HAP-1 (cell line): ENCODE measurements at regions not wholly inside any gene's neighbourhood (a gene's known extent, or its start where the extent isn't known, plus 50 kb on each side); places are given as distances from the start of the nearest gene placed in this dataset.

Source experiments
- DNase-seq, 2 experiments: peaks; one replicate each; pipeline ENCODE4 v3.0.0-alpha.2; 2016 to 2020; ENCODE audit warnings: low spot score in 2 of 2
- H3K27me3 ChIP-seq: fragments of 250-450 bp; sonication (Bioruptor Pico); 2 replicates; pipeline ENCODE4 v1.5.1; 2020; ENCODE audit warnings: low read depth, mild to moderate bottlenecking, moderate library complexity
- H3K36me3 ChIP-seq: fragments of 250-450 bp; sonication (Bioruptor Pico); replicated peaks from 2 replicates; pipeline ENCODE4 v1.5.1; 2020; ENCODE audit warnings: mild to moderate bottlenecking
- H3K4me1 ChIP-seq: fragments of 250-450 bp; sonication (Bioruptor Pico); 2 replicates; pipeline ENCODE4 v1.5.1; 2020; ENCODE audit warnings: mild to moderate bottlenecking
- H3K4me3 ChIP-seq: fragments of 250-450 bp; sonication (Bioruptor Pico); 2 replicates; pipeline ENCODE4 v1.5.1; 2020; ENCODE audit warnings: mild to moderate bottlenecking, moderate library complexity
- H3K9me3 ChIP-seq: fragments of 250-450 bp; sonication (Bioruptor Pico); 2 replicates; pipeline ENCODE4 v1.5.1; 2020; ENCODE audit warnings: mild to moderate bottlenecking, moderate library complexity
- in situ Hi-C: fragments of 300-500 bp; cut with MboI; formaldehyde crosslinking; loops from 3 replicates; pipeline ENCODE4 v1.14.3; 2020; ENCODE audit warnings: low sequenced_read_pairs, inconsistent platforms, mixed read lengths

DNA sequence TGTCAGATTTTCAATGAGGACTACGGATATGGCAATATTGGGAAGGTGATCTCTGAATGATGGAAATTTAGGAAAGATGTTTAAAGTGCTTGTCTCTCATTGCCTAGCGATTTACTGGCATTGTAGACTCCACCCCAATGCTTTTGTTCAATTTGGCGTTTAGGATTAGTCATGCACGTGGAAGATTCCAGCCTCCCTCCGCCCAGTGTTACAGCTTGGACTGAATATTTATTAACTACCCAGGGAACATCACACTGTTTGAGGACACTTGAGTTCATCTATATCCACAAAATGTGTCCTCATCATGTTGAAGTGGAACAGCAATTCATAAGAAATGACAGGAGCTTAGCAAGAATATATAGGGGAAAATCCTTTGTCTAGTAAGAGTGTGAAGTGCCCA lies 738.8 kb upstream of the RBFOX1 start:
- no peak for DNase-seq

DNA sequence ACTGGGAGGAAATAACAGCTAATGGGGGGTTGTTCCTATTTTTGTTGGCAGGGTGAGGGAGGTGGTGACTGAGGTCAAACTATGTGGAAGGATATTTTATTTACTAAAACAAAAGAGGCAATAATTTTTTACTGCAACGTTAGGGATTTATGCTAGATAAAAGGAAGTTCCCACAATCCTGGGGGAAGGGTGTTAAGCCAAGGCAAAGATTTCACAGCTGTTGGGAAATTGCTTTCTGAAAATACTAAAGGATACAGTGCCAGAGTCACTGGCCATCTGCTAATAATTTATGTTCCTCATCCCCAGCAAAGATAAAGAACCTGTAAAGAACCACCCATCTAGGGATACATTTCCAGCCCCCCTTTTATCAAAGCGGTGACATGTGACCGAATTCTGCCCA lies 756.0 kb upstream of the RBFOX1 start:
- no peak for DNase-seq
- H3K9me3 ChIP-seq: no peaks in the 10 kb centered on the region
- no peak overlapping the region for H3K4me3 ChIP-seq
- no peaks in the 10 kb centered on the region for H3K4me1 ChIP-seq
- H3K27me3 ChIP-seq: no peaks in the 10 kb centered on the region
- in situ Hi-C loops: no loop called here
- H3K36me3 ChIP-seq: no peaks in the 10 kb centered on the region

More for the DNA sequence above, 738.8 kb upstream of the RBFOX1 start:
- in situ Hi-C loops: no loop called here
- H3K9me3 ChIP-seq: no peaks in the 10 kb centered on the region
- no peak overlapping the region for H3K4me3 ChIP-seq
- no peaks in the 10 kb centered on the region for H3K27me3 ChIP-seq
- H3K4me1 ChIP-seq: no peaks in the 10 kb centered on the region
- no peaks in the 10 kb centered on the region for H3K36me3 ChIP-seq

DNA sequence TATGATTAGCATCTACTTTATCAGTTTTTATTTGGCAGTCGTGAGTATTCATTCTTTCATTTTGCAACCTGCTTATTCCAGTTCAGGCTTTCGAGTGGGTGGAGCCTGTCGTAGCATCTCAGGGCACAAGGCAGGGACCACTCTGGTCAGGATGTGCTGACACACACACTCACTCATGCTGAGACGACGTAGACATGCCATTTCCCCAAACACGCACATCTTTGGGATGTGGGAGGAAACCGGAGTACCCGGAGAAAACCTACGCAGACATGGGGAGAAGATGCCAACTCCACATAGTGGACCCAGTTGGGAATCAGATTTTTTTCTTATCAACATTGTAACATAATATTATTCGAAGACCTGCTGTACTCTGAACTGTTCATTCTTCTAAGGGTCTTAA lies 756.5 kb upstream of the RBFOX1 start:
- H3K4me1 ChIP-seq: no peaks in the 10 kb centered on the region
- H3K36me3 ChIP-seq: no peaks in the 10 kb centered on the region
- no peaks in the 10 kb centered on the region for H3K27me3 ChIP-seq
- in situ Hi-C loops: no loop called here
- H3K9me3 ChIP-seq: no peaks in the 10 kb centered on the region
- no peak overlapping the region for H3K4me3 ChIP-seq
- no peak for DNase-seq

DNA sequence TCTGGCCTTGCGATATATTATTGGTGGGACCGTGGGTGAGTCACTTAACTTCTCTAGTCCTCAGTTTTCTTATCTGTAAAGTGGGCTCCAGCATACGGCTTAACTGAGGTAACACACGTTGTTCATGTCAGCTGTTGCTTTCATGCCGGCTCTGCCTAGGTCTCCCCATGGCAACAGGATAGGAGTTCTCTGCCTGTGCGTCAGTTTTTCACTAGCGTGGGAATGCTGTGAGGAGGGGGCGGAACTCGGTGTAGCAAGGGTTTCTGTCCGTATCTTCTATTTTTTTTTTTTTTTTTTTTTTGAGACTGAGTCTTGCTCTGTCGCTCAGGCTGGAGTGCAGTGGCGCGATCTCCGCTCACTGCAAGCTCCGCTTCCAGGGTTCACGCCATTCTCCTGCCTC lies 758.5 kb upstream of the RBFOX1 start:
- Histone ChIP-seq H3K27me3 (no peaks in the 10 kb centered on the region), H3K36me3 (no peaks in the 10 kb centered on the region), H3K4me3 (no peak overlapping the region), H3K9me3 (no peaks in the 10 kb centered on the region; the same call in 1 of the 2 replicates), H3K4me1 (no peaks in the 10 kb centered on the region)
- no peak for DNase-seq
- in situ Hi-C loops: no loop called here

DNA sequence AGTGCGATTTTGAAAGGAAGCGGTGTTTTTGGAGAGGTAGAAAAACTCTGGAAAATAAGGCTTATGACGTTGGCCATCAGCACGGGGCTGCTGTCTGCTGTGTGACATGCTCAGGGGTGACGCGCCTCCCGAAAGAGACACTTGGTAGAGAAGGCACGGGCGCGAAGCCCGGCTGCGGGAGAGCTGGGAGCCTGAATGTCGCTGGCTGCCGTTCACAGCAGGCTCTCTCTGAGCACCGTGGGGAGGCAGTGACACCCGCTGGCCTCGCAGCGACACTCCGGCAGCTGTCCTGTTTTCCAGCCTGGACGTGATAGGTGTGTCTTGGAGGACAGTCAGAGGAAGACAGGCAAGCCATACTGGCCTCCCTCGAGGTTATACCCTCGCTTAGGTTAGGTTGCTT lies 759.1 kb upstream of the RBFOX1 start:
- DNase-seq: no peak
- no peak overlapping the region for H3K4me3 ChIP-seq
- no peaks in the 10 kb centered on the region for H3K27me3 ChIP-seq
- H3K4me1 ChIP-seq: no peaks in the 10 kb centered on the region
- in situ Hi-C loops: no loop called here
- H3K36me3 ChIP-seq: no peaks in the 10 kb centered on the region
- no peaks in the 10 kb centered on the region; the same call in 1 of the 2 replicates for H3K9me3 ChIP-seq

DNA sequence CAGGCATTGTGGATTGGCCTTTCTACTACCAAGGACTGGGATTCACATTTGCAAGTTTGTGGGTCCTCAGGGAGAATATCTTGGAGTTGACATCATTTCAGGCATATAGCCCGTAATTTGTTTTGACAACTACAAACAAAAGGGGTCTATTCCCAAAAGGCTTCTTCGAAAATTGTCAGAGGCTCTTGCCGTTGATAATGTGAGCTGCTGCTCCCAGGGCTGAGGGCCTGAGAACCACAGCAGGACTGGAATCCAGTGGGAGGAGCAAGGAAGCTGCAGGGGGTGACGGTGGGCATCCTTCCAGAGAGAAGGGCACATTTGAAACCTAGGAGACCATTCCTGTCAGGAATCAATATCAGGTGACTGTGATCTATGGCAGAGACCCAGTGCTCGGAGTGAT lies 761.6 kb upstream of the RBFOX1 start:
- H3K9me3 ChIP-seq: no peaks in the 10 kb centered on the region; the same call in none of the 2 replicates
- DNase-seq: no peak
- no peaks in the 10 kb centered on the region for H3K27me3 ChIP-seq
- in situ Hi-C loops: no loop called here
- H3K4me1 ChIP-seq: no peaks in the 10 kb centered on the region
- no peak overlapping the region for H3K4me3 ChIP-seq
- no peaks in the 10 kb centered on the region for H3K36me3 ChIP-seq

DNA sequence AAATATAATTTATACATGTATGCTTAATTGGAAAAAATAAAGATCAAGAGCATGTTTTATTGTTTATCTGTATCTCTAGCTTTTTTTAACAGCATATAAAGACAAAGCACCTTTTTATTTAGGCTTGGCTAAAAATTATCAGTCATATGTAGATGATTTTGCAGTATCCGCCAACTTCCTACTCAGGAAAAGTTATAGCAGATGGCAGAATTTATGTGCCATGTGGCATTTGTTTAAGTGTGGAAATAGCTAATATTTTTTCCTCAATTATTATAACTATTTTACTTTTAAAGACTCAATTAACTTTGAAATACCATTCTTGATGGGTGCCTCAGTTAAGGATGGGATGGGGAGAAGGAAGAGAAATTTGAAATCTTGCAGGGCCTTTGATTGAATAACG lies 762.1 kb upstream of the RBFOX1 start:
- Histone ChIP-seq H3K27me3 (no peaks in the 10 kb centered on the region), H3K9me3 (no peaks in the 10 kb centered on the region; the same call in none of the 2 replicates), H3K36me3 (no peaks in the 10 kb centered on the region), H3K4me1 (no peaks in the 10 kb centered on the region), H3K4me3 (no peak overlapping the region)
- DNase-seq: no peak
- in situ Hi-C loops: no loop called here

DNA sequence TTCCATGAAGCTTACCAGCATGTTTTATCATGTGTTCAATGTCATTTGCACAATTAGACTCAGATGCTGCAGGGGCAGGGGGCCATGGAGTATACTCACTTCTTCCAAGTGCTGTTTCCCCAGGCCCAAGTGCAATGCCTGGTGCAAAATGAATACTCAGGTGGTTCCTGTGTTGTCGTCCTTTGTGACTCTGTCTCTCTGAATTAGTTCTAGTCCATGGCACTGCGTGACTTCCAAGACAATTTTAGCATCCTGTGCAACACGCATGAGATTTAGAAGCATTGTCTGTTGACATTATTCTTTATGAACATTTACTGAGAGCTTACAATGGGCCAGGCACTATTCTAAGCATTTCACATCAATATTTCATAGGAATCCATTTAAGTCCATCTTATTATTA lies 769.7 kb upstream of the RBFOX1 start:
- no peaks in the 10 kb centered on the region; the same call in 1 of the 2 replicates for H3K9me3 ChIP-seq
- no peak overlapping the region for H3K4me3 ChIP-seq
- no peaks in the 10 kb centered on the region for H3K4me1 ChIP-seq
- no peaks in the 10 kb centered on the region for H3K36me3 ChIP-seq
- in situ Hi-C loops: no loop called here
- DNase-seq: no peak
- H3K27me3 ChIP-seq: no peaks in the 10 kb centered on the region

DNA sequence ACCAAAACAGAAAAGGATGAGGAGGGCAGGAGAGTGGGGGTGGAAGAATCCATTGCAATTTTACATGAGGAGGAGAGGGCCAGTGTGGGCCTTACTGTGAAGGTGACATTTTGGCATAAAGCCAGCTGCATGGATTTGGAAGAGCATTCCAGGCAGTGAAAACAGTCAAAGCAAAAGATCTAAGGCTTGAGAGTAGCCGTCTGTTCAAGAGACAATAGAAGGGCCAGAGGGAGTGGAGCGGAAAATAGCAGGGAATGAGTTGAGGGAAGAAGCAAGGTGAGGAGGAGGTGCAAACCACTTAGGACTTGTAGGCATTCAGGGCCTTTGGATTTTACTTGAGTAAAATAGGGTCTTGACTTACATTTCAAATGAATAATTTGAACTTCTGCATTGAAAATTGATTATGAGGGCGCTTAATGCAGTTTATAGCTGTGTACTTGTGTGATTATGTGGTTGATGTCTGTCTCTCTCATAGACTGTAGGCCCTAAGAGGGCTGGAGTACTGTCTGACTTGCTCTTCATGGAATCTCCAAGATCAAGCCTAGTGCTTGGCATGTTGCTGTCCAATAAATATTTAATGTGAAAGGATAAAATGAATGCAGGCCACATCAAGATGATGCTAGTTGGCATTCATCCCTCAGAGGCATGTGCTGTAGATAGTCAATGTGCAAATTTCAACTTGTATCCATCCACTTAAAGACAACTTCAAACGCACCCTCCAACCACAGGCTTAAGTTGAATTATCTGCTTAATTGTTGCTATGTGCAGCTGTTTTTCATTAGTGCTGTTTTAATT lies 772.1 kb upstream of the RBFOX1 start:
- no peaks in the 10 kb centered on the region for H3K36me3 ChIP-seq
- H3K9me3 ChIP-seq: no peaks in the 10 kb centered on the region
- H3K4me1 ChIP-seq: no peaks in the 10 kb centered on the region
- no peak overlapping the region for H3K4me3 ChIP-seq
- no peaks in the 10 kb centered on the region for H3K27me3 ChIP-seq
- in situ Hi-C loops: no loop called here
- DNase-seq: no peak

DNA sequence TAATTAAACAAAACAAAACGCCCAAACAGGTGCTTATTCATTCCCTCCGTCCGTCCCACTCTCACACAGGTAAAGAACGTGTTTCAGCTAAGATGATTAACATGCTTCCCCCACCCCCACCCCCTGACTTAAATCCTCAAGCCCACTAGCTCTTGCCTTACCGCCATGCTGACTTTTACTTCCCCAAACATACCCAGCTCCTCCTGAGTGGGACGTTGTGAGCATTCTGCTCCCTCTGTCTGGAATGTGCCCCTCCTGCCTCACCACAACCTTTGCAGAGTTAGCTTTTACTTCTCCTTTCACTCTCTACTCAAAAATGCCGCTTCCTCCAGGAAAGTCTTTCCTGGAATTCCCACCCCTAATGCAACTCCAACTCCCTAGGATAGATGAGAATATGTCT lies 774.0 kb upstream of the RBFOX1 start:
- in situ Hi-C loops: no loop called here
- no peaks in the 10 kb centered on the region for H3K9me3 ChIP-seq
- H3K36me3 ChIP-seq: no peaks in the 10 kb centered on the region
- no peaks in the 10 kb centered on the region for H3K27me3 ChIP-seq
- no peak overlapping the region for H3K4me3 ChIP-seq
- H3K4me1 ChIP-seq: no peaks in the 10 kb centered on the region
- no peak for DNase-seq

DNA sequence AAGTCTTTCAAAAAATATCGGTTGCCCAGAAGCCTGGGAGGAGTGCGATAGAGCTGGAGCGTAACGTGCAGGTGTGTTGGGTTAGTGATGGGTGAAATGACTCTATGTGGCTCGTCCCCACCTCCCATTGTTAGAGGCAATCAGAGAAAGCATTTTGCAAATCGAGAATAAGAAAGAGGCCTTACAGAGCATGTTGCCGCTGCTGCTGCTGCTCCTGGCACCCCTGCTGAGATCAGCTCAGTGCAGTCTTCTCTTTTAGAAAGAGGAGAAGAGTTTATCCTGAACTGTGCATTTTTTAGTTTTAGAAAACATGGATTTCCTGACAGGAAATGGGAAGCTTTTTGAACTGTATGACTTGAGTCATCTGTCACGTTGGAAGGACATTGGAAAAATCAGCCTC lies 774.5 kb upstream of the RBFOX1 start:
- Histone ChIP-seq H3K4me3 (no peak overlapping the region), H3K36me3 (no peaks in the 10 kb centered on the region), H3K4me1 (no peaks in the 10 kb centered on the region), H3K27me3 (no peaks in the 10 kb centered on the region), H3K9me3 (no peaks in the 10 kb centered on the region)
- no peak for DNase-seq
- in situ Hi-C loops: no loop called here

DNA sequence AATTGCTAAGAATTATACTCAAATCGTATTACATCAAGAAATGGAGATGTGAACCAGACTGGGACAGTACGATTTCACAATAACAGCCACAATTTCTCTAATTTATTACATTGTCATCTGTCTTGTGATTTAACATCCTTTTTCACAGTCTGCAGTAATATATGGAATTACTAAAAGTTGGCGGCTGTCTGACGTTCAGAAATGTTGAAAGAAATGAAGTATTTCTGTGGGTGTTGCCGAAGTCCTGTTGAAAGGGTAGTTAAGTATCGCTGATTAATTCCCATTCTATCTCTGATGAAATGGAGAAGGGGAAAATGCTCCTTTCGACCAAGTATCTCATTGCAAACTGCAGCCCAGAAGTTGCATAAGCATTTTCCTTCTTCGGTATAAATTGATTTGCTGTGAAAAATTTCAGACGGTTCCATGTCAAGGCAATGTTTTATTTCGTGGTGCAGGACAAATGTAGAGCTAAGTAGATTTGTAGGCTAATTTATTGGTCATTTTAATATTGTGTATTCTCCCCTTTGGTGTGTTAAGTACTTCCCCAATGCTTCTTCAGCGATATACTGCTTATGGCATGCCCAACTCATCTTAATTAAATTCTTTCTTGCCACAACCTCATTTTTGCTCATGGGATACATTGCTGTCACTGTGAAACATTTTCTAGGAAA lies 775.2 kb upstream of the RBFOX1 start:
- H3K36me3 ChIP-seq: no peaks in the 10 kb centered on the region
- no peaks in the 10 kb centered on the region for H3K9me3 ChIP-seq
- no peaks in the 10 kb centered on the region for H3K4me1 ChIP-seq
- in situ Hi-C loops: no loop called here
- no peak for DNase-seq
- no peak overlapping the region for H3K4me3 ChIP-seq
- H3K27me3 ChIP-seq: no peaks in the 10 kb centered on the region

DNA sequence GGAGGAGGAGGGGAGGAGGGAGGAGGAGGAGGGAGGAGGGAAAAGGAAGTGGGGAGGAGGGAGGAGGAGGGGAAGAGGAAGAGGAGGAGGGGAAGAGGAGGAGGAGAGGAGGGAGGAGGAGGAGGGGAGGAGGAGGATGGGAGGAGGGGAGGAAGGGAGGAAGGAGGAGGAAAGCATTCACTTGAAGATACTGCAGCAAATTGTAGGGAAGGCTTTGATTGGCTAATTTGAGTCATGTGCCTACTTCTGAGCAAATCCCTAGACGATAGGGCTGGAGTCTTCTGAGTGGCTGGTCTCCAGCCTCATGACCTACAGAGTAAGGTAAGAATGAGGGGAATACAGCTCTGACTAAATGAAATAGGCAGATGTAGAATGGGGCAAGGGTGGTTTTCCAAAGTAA lies 783.2 kb upstream of the RBFOX1 start:
- Histone ChIP-seq H3K27me3 (no peaks in the 10 kb centered on the region), H3K4me1 (no peaks in the 10 kb centered on the region), H3K9me3 (no peaks in the 10 kb centered on the region), H3K4me3 (no peak overlapping the region), H3K36me3 (no peaks in the 10 kb centered on the region)
- no peak for DNase-seq
- in situ Hi-C loops: no loop called here

DNA sequence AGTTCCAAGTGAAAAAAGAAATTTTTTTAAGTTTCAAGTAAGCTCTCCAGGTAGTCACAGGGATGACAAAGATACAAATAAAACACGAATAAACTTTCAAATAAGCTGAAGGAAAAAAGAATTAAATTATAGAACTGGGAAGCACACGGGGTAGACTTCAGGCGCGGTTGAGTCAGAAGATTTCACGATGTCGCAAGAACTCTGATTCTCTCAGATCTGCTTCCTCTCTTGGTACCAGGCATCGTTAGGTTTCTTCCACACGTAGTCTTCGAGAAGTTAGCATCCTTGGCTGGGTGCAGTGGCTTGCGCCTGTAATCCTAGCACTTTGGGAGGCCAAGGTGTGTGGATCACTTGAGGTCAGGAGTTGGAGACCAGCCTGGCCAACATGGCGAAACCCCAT lies 784.1 kb upstream of the RBFOX1 start:
- H3K9me3 ChIP-seq: no peaks in the 10 kb centered on the region
- no peaks in the 10 kb centered on the region for H3K27me3 ChIP-seq
- H3K36me3 ChIP-seq: no peaks in the 10 kb centered on the region
- H3K4me1 ChIP-seq: no peaks in the 10 kb centered on the region
- no peak for DNase-seq
- H3K4me3 ChIP-seq: no peak overlapping the region
- in situ Hi-C loops: no loop called here
